ENCODE measurements at regions not wholly inside any gene's neighbourhood (a gene's known extent, or its start where the extent isn't known, plus 50 kb on each side); places are given as distances from the start of the nearest gene placed in this dataset.

- TF ChIP-seq, protein P1, sequence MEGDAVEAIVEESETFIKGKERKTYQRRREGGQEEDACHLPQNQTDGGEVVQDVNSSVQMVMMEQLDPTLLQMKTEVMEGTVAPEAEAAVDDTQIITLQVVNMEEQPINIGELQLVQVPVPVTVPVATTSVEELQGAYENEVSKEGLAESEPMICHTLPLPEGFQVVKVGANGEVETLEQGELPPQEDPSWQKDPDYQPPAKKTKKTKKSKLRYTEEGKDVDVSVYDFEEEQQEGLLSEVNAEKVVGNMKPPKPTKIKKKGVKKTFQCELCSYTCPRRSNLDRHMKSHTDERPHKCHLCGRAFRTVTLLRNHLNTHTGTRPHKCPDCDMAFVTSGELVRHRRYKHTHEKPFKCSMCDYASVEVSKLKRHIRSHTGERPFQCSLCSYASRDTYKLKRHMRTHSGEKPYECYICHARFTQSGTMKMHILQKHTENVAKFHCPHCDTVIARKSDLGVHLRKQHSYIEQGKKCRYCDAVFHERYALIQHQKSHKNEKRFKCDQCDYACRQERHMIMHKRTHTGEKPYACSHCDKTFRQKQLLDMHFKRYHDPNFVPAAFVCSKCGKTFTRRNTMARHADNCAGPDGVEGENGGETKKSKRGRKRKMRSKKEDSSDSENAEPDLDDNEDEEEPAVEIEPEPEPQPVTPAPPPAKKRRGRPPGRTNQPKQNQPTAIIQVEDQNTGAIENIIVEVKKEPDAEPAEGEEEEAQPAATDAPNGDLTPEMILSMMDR (IDR thresholded peaks at IDR 0.05) = no peak
- no peak for TF ChIP-seq POLR2A (IDR thresholded peaks at IDR 0.05)
Observed at GRCh38 chr4:74540193-74540592, 95.3 kb downstream of the AREG start.
